IPS-20b (cell line): ENCODE measurements at regions not wholly inside any gene's neighbourhood (a gene's known extent, or its start where the extent isn't known, plus 50 kb on each side); places are given as distances from the start of the nearest gene placed in this dataset.
"Not testable (repeated sequence)": the region's sequence is repeated elsewhere in the genome, so short reads cannot be mapped to it uniquely, and the experiment has no call there.

Source experiments
- H3K27ac ChIP-seq: one replicate; pipeline ENCODE4 v1.5.1; 2013; ENCODE audit warnings: low read length
- H3K27me3 ChIP-seq: 2 replicates; pipeline ENCODE4 v1.6.1; 2013; ENCODE audit warnings: mild to moderate bottlenecking, low read length, inconsistent platforms; ENCODE audit not compliant: insufficient read depth
- H3K36me3 ChIP-seq: 2 replicates; pipeline ENCODE4 v1.6.1; 2013; ENCODE audit warnings: low read depth, mild to moderate bottlenecking, inconsistent platforms, low read length, moderate library complexity; ENCODE audit not compliant: insufficient read depth
- H3K4me1 ChIP-seq: 2 replicates; pipeline ENCODE4 v1.6.1; 2013; ENCODE audit warnings: mild to moderate bottlenecking, control low read depth, inconsistent platforms, low read length, moderate library complexity; ENCODE audit not compliant: insufficient read depth
- H3K4me3 ChIP-seq: 2 replicates; pipeline ENCODE4 v1.5.1; 2013; ENCODE audit warnings: mild to moderate bottlenecking, low read length, inconsistent platforms
- H3K9ac ChIP-seq: 2 replicates; pipeline ENCODE4 v1.6.1; 2013; ENCODE audit warnings: low read depth, mild to moderate bottlenecking, inconsistent platforms, low read length, moderate library complexity
- H3K9me3 ChIP-seq: 2 replicates; pipeline ENCODE4 v1.6.1; 2013; ENCODE audit warnings: mild to moderate bottlenecking, low read depth, low read length, inconsistent platforms; ENCODE audit not compliant: insufficient read depth

DNA sequence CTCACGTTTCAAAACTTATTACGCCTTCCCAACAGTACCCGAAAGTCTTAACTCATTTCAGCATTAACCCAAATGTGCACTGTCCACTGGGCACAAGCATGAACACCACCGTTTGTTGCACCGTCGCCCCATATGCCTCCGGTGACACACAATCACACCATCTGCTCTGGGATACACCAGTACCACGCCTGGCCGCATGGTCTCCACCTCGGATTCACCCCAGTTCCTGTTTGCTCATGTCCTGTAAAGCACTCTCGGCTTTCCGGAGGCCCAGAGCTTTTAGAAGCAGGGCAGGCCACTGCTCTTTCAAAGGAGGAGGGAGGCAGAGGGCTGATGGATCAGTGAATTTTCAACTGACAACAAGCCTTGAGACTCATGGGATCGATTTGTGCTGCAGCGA lies 1570.0 kb upstream of the DEFB115 start:
- H3K36me3 ChIP-seq = no peaks in the 10 kb centered on the region
- no peaks in the 10 kb centered on the region for H3K4me1 ChIP-seq
- H3K4me3 ChIP-seq = no peak overlapping the region
- H3K27ac ChIP-seq = no peak overlapping the region
- peaks cover 61% of the 10 kb centered on the region for H3K9me3 ChIP-seq
- H3K27me3 ChIP-seq = no peaks in the 10 kb centered on the region
- H3K9ac ChIP-seq = no peak overlapping the region

- H3K4me3 ChIP-seq = no peak overlapping the region
- H3K27ac ChIP-seq = no peak overlapping the region
- no peaks in the 10 kb centered on the region for H3K27me3 ChIP-seq
- H3K36me3 ChIP-seq = no peaks in the 10 kb centered on the region
- peaks cover 71% of the 10 kb centered on the region for H3K9me3 ChIP-seq
- H3K9ac ChIP-seq = no peak overlapping the region
- no peaks in the 10 kb centered on the region for H3K4me1 ChIP-seq
These were observed 1567.8 kb upstream of the DEFB115 start for GRCh38 chr20:29689411-29690225.

DNA sequence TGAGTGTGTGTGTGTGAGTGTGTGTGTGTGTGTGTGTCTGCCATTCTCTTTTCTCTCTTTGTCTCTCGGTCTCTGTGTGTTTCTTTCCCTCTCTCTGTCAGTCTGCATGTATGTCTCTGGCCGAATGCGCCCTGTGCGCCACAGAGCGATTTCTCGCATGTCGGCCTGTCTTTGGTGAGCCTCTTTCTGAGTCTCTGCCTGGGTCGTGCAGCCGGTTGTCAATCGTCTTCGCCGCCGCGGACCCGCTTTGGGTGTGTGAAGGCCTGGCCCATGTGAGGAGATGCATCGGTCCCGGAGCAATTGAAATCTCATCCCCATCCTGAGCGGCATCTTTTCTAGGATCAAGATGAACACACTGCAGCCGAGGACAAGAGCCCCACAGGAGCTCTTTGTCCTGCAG lies 1567.2 kb upstream of the DEFB115 start:
- Histone ChIP-seq H3K9me3 (peaks cover 77% of the 10 kb centered on the region), H3K4me1 (no peaks in the 10 kb centered on the region), H3K36me3 (no peaks in the 10 kb centered on the region), H3K4me3 (no peak overlapping the region), H3K9ac (no peak overlapping the region), H3K27ac (no peak overlapping the region), H3K27me3 (no peaks in the 10 kb centered on the region)

DNA sequence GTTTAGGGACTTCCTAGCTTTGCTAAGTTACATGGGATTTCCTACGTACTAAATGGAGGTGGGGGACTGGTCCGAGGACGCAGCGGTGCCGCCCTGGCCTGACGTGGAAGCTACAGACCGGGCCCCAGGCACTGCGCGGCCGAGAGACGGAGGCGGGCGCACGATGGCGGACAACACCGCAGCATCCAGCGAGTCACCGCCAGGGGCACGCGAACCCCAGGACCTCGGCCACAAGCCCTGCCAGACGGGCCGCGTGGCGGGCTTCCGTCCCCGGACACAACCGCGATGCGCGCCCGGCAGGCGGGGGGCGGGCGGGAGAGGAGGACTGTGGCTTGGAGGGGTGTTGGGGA lies 1516.9 kb upstream of the DEFB115 start:
- peaks cover 62% of the 10 kb centered on the region for H3K9me3 ChIP-seq
- no peak overlapping the region for H3K4me3 ChIP-seq
- no peaks in the 10 kb centered on the region for H3K4me1 ChIP-seq
- no peak overlapping the region for H3K27ac ChIP-seq
- no peak overlapping the region for H3K9ac ChIP-seq
- no peaks in the 10 kb centered on the region for H3K27me3 ChIP-seq
- H3K36me3 ChIP-seq = no peaks in the 10 kb centered on the region

GRCh38 chr20:29740951-29741593 lies 1516.4 kb upstream of the DEFB115 start:
- no peaks in the 10 kb centered on the region for H3K27me3 ChIP-seq
- no peak overlapping the region for H3K9ac ChIP-seq
- H3K27ac ChIP-seq = no peak overlapping the region
- H3K9me3 ChIP-seq = peaks cover 62% of the 10 kb centered on the region
- H3K36me3 ChIP-seq = no peaks in the 10 kb centered on the region
- no peaks in the 10 kb centered on the region for H3K4me1 ChIP-seq
- no peak overlapping the region for H3K4me3 ChIP-seq

DNA sequence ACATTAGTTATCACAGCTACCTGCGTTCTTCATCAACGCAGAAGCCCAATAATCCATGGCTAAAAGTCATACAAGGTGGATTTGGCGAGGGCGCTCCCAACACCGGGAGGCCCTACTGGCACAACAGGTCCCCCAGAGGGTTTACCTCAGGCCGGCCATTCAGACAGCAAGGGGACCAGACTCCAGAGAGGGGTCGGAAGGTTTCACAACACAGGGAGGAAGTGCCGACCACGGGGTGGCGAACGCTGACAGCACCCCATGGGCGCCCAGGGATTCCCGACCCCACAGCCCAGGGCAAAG lies 1515.9 kb upstream of the DEFB115 start:
- H3K36me3 ChIP-seq = no peaks in the 10 kb centered on the region
- H3K4me3 ChIP-seq = no peak overlapping the region
- H3K9ac ChIP-seq = no peak overlapping the region
- H3K4me1 ChIP-seq = no peaks in the 10 kb centered on the region
- peaks cover 59% of the 10 kb centered on the region for H3K9me3 ChIP-seq
- no peak overlapping the region for H3K27ac ChIP-seq
- no peaks in the 10 kb centered on the region for H3K27me3 ChIP-seq

- no peaks in the 10 kb centered on the region for H3K4me1 ChIP-seq
- no peaks in the 10 kb centered on the region for H3K36me3 ChIP-seq
- no peak overlapping the region for H3K9ac ChIP-seq
- no peaks in the 10 kb centered on the region for H3K27me3 ChIP-seq
- H3K27ac ChIP-seq = no peak overlapping the region
- no peak overlapping the region for H3K4me3 ChIP-seq
- H3K9me3 ChIP-seq = peaks cover 59% of the 10 kb centered on the region
These were observed 1515.4 kb upstream of the DEFB115 start for GRCh38 chr20:29741894-29742698.

DNA sequence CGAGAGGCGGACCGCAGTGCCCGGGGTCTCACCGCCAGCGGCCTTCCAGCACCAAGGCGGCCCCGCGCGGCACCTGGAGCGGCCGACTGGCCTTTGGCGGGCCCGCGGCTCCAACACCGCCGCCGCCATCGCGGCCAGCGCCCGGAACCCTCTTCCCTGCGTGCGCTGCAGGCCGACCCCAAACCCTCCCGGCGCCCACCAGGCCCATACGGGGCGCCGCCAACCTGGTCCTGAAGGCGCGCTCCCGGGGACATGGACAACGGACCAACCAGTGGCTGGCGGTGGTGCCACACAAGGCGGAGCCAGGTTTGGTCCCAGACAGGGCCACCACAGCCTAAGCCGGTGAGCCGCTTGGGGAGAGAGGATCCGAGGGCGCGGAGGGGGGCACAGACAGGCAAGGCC lies 1514.8 kb upstream of the DEFB115 start:
- Histone ChIP-seq H3K36me3 (no peaks in the 10 kb centered on the region), H3K27me3 (no peaks in the 10 kb centered on the region), H3K9me3 (peaks cover 59% of the 10 kb centered on the region), H3K27ac (no peak overlapping the region), H3K4me1 (no peaks in the 10 kb centered on the region), H3K9ac (no peak overlapping the region), H3K4me3 (no peak overlapping the region)

DNA sequence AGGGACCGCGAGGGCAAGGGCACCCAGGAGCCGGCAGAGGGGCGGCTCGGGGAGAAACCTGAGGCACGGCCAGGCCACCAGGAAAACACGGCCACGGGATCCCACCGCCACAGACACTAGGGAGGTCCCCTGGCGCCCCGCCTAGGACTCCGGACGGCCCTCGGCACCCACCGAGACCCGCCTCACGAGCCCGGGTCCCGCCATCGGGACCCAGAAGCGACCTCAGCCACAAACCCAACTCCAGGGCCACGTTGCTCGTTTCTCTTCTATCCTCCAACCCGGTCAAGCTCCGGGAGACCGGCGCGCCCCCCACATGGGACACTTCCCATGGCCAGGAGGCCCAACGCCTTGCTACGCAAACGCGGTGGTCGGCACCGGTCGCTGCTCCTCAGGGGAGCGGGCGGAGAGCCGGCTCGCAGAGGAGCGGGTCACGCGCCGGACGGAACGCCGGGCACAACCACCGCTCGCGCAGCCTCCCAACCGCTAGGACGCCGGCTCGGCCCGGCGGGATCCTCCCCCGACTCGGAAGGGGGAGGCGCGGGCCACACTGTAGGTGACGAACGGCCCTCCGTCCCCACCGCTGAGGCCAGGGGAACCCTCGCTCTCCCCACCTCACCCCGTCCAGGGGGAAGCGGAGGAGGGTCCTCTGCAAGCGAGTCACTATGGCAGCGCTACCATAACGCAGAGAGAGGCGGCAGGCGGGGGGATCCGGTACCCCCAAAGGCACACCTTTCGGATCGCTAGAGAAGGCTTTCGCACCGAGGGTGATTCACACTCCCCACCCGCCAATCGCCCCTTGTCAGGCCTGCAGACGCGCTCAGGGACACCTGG lies 1514.1 kb upstream of the DEFB115 start:
- no peaks in the 10 kb centered on the region for H3K4me1 ChIP-seq
- H3K36me3 ChIP-seq = no peaks in the 10 kb centered on the region
- H3K4me3 ChIP-seq = no peak overlapping the region
- H3K9me3 ChIP-seq = peaks cover 59% of the 10 kb centered on the region
- H3K9ac ChIP-seq = no peak overlapping the region
- no peaks in the 10 kb centered on the region for H3K27me3 ChIP-seq
- H3K27ac ChIP-seq = no peak overlapping the region

GRCh38 chr20:29744071-29744470 lies 1513.4 kb upstream of the DEFB115 start:
- Histone ChIP-seq H3K36me3 (no peaks in the 10 kb centered on the region), H3K4me1 (no peaks in the 10 kb centered on the region), H3K9ac (no peak overlapping the region), H3K4me3 (no peak overlapping the region), H3K27ac (no peak overlapping the region), H3K9me3 (peaks cover 55% of the 10 kb centered on the region), H3K27me3 (no peaks in the 10 kb centered on the region)

DNA sequence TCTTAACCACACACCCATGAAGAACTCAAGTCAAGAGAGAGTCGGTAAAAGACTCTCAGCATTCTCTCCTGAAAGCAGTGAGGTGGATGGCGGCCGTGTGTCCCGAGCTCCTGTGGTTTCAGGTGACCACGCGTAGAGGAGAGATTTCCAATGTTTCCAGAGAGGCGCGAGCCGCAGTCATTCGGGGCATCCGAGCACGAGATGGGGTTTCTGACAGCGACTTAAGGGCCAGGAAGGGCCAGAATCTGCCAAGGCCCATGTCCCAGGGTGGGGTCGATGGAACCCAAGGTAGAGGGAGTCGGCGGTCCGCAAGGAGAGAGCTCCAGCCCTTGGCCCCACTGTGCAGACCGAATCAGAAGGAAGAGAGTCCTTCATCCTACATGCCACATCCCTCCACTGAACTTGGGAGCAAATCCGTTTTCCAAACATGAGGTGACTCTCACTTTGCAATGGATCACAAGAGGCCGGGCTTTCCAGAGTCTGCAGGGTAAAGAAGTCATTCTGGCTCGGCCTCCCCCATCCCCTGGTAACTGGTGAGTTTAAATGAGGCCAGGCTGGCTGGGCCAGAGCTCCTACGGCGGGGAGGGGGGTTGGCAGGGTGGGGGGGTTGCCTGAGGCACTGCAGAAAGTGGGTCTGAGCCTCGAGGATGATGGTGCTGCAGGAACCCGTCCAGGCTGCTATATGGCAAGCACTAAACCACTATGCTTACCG lies 1511.8 kb upstream of the DEFB115 start:
- not testable (repeated sequence) for H3K4me3 ChIP-seq, H3K27ac ChIP-seq, H3K9ac ChIP-seq, H3K27me3 ChIP-seq, H3K4me1 ChIP-seq, H3K36me3 ChIP-seq
- peaks cover 49% of the 10 kb centered on the region for H3K9me3 ChIP-seq
